PC-3 (cell line): ENCODE measurements at regions not wholly inside any gene's neighbourhood (a gene's known extent, or its start where the extent isn't known, plus 50 kb on each side); places are given as distances from the start of the nearest gene placed in this dataset.

ENCODE experiments used
- ATAC-seq: fragments of 200-7000 bp; cut with Tn5 transposase; 2 replicates; pipeline ENCODE4 v1.9.1; 2020; ENCODE audit warnings: mild to moderate bottlenecking, moderate library complexity
- BruUV-seq: library from RNA; stranded (reverse); fragments of 400-500 nt; replicated peaks from 2 replicates; lab custom pipeline; 2021; lab: Mats Ljungman, UMichigan
- CTCF ChIA-PET: fragments of 300-600 bp; sonication (Branson Sonifier 250); formaldehyde crosslinking; loops from one replicate; lab custom pipeline; 2022; ENCODE audit warnings: antibody characterized with exemption; lab: Charles Lee
- POLR2A ChIA-PET: fragments of 300-600 bp; sonication (Branson Sonifier 250); formaldehyde crosslinking; loops from one replicate; lab custom pipeline; 2022; ENCODE audit warnings: antibody characterized with exemption; ENCODE audit not compliant: unreplicated experiment; lab: Charles Lee
- DNase-seq: peaks from one replicate; pipeline ENCODE4 v3.0.0-alpha.2; 2015
- H2AFZ ChIP-seq: fragments of 300-600 bp; sonication (generic); 2 replicates; pipeline ENCODE4 v1.6.0; 2016; ENCODE audit warnings: antibody characterized with exemption, low read length
- H3F3A ChIP-seq: fragments of 300-600 bp; sonication (generic); one replicate; pipeline ENCODE4 v1.6.0; 2017; ENCODE audit warnings: antibody characterized with exemption, low read length, control low read depth, mild to moderate bottlenecking; ENCODE audit not compliant: unreplicated experiment
- H3K27ac ChIP-seq: fragments of 300-600 bp; sonication (generic); 2 replicates; pipeline ENCODE4 v1.5.1; 2016; ENCODE audit warnings: mild to moderate bottlenecking, low read length
- H3K27me3 ChIP-seq: fragments of 300-600 bp; sonication (generic); 2 replicates; pipeline ENCODE4 v1.6.1; 2016; ENCODE audit warnings: low read length, mixed read lengths
- H3K36me3 ChIP-seq: fragments of 300-600 bp; sonication (generic); 2 replicates; pipeline ENCODE4 v1.6.1; 2016; ENCODE audit warnings: low read depth, mixed run types, low read length, mixed read lengths
- H3K4me1 ChIP-seq: fragments of 300-600 bp; sonication (generic); 2 replicates; pipeline ENCODE4 v1.5.1; 2016; ENCODE audit warnings: low read length; ENCODE audit not compliant: insufficient read depth
- H3K4me2 ChIP-seq: fragments of 300-600 bp; sonication (generic); 2 replicates; pipeline ENCODE4 v1.6.0; 2016; ENCODE audit warnings: low read length
- H3K4me3 ChIP-seq: fragments of 300-600 bp; sonication (generic); 2 replicates; pipeline ENCODE4 v1.5.1; 2016; ENCODE audit warnings: mild to moderate bottlenecking, low read length, mixed read lengths
- H3K79me2 ChIP-seq: fragments of 300-600 bp; sonication (generic); 2 replicates; pipeline ENCODE4 v1.6.1; 2017; ENCODE audit warnings: low read length, mixed read lengths
- H3K9ac ChIP-seq: fragments of 300-600 bp; sonication (generic); 2 replicates; pipeline ENCODE4 v1.6.0; 2016; ENCODE audit warnings: mild to moderate bottlenecking, low read length
- H3K9me2 ChIP-seq: fragments of 300-600 bp; sonication (generic); replicated peaks from 2 replicates; pipeline ENCODE4 v1.6.1; 2016; ENCODE audit warnings: mixed run types, low read length, mixed read lengths
- H3K9me3 ChIP-seq: fragments of 300-600 bp; sonication (generic); 2 replicates; pipeline ENCODE4 v1.6.1; 2016; ENCODE audit warnings: low read length, mixed read lengths
- H4K20me1 ChIP-seq: fragments of 300-600 bp; sonication (generic); 2 replicates; pipeline ENCODE4 v1.6.1; 2016; ENCODE audit warnings: low read length, mixed read lengths
- CTCF ChIP-seq: fragments of 300-600 bp; sonication (generic); conservative IDR thresholded peaks from 2 replicates; pipeline ENCODE4 v1.5.1; 2017; ENCODE audit warnings: antibody characterized with exemption, low read depth, mild to moderate bottlenecking, low read length
- EZH2 ChIP-seq: fragments of 300-600 bp; sonication (generic); IDR thresholded peaks from one replicate; pipeline ENCODE4 v1.6.1; 2017; ENCODE audit warnings: antibody characterized with exemption, mild to moderate bottlenecking, low read length; ENCODE audit not compliant: unreplicated experiment
- EZH2phosphoT487 ChIP-seq: fragments of 300-600 bp; sonication (generic); IDR thresholded peaks from 2 replicates; pipeline ENCODE4 v1.6.1; 2018; ENCODE audit warnings: mild to moderate bottlenecking, antibody characterized with exemption, low read length, borderline replicate concordance
- intact Hi-C: fragments of 100-400 bp; cut with micrococcal nuclease; formaldehyde crosslinking; loops from 2 replicates; pipeline ENCODE4 v1.9.0; 2023

DNA sequence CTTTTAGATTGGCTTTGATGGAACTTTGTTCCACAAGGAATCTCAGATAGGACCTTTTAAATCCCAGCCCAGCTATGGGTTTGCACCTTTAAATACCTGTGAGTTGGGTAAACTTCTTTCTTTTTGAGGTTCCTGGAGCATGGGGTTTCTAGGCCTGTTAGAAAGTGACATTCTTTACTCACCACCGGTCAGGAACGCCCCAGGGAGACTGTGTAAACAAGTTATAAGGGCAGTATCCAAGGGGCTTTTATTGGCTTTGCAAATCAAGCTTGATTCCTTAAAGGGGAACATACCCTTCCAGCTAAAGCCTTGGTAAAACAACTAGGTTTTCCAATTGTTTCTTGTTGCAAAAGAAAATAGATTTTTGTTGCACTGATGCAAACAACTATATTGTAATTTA, 93.4 kb downstream of the TENT5D start:
- ATAC-seq = no peak
- POLR2A ChIA-PET = no interaction called here
- BruUV-seq = no TSS peak

DNA sequence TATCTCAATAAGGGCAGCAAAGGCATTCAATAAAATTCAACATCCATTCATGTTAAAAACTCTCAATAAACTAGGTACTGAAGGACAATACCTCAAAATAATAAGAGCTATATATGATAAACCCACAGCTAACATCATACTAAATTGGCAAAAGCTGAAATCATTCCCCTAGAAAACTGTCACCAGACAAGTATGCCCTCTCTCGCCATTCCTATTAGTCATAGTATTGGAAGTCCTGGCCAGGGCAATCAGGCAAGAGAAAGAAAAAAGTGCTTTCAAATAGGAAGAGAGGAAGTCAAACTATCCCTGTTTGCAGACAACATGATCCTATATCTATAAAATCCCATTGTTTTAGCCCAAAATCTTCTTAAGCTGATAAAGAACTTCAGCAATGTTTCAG, 116.8 kb downstream of the TENT5D start:
- DNase-seq = peak; percentile 23
- Histone ChIP-seq H3K4me2 (no peak overlapping the region), H3K4me3 (no peak overlapping the region), H3K36me3 (no peaks in the 10 kb centered on the region), H4K20me1 (no peaks in the 10 kb centered on the region), H3K9me2 (no peaks in the 10 kb centered on the region), H3K27me3 (no peaks in the 10 kb centered on the region), H3F3A (no peaks in the 10 kb centered on the region), H3K9me3 (no peaks in the 10 kb centered on the region), H3K79me2 (no peaks in the 10 kb centered on the region), H2AFZ (no peak overlapping the region), H3K9ac (no peak overlapping the region), H3K27ac (no peak overlapping the region), H3K4me1 (no peaks in the 10 kb centered on the region)
- intact Hi-C loops = no loop called here
- no peak for TF ChIP-seq CTCF
- BruUV-seq = no TSS peak
- POLR2A ChIA-PET = no interaction called here
- ATAC-seq = no peak
- CTCF ChIA-PET = no interaction called here

More for the DNA sequence above, 93.4 kb downstream of the TENT5D start:
- Histone ChIP-seq H3K4me2 (no peak overlapping the region), H3K4me1 (no peaks in the 10 kb centered on the region; the same call in 1 of the 2 replicates), H3K9ac (no peak overlapping the region), H3K27ac (no peak overlapping the region), H3K79me2 (no peaks in the 10 kb centered on the region), H4K20me1 (no peaks in the 10 kb centered on the region), H3K9me2 (no peaks in the 10 kb centered on the region), H3K27me3 (no peaks in the 10 kb centered on the region), H2AFZ (no peak overlapping the region), H3K4me3 (no peak overlapping the region), H3F3A (no peaks in the 10 kb centered on the region), H3K9me3 (no peaks in the 10 kb centered on the region), H3K36me3 (no peaks in the 10 kb centered on the region)
- DNase-seq = no peak
- TF ChIP-seq EZH2phosphoT487 (no peak), EZH2 (no peak), CTCF (no peak)
- CTCF ChIA-PET = no interaction called here
- intact Hi-C loops = no loop called here

- BruUV-seq = no TSS peak
- POLR2A ChIA-PET = interaction anchor here (0.5 kb wide), 1 partner anchor 275 kb away, joined by 4 read pairs; no protein-coding TSS in a partner anchor
- Histone ChIP-seq H2AFZ (no peak overlapping the region), H3K4me3 (no peak overlapping the region), H3K4me2 (no peak overlapping the region), H3F3A (no peaks in the 10 kb centered on the region), H3K4me1 (no peaks in the 10 kb centered on the region), H3K27me3 (no peaks in the 10 kb centered on the region), H3K36me3 (no peaks in the 10 kb centered on the region), H3K9ac (no peak overlapping the region), H3K9me3 (no peaks in the 10 kb centered on the region), H4K20me1 (no peaks in the 10 kb centered on the region), H3K27ac (no peak overlapping the region), H3K79me2 (no peaks in the 10 kb centered on the region), H3K9me2 (no peaks in the 10 kb centered on the region)
- CTCF ChIA-PET = no interaction called here
- ATAC-seq = peak; percentile 60
- TF ChIP-seq EZH2phosphoT487 = no peak
- no peak for TF ChIP-seq EZH2
- TF ChIP-seq CTCF = peak; percentile 51
- DNase-seq = peak; percentile 36
- intact Hi-C loops = no loop called here
Observed at GRCh38 chrX:80550722-80551121, 130.5 kb downstream of the TENT5D start.
